Hepatocyte (in vitro differentiated cells): ENCODE measurements at regions not wholly inside any gene's neighbourhood (a gene's known extent, or its start where the extent isn't known, plus 50 kb on each side); places are given as distances from the start of the nearest gene placed in this dataset.

ENCODE experiments used
- DNase-seq: peaks from one replicate; pipeline ENCODE4 v3.0.0-alpha.2; 2016; ENCODE audit warnings: low spot score
- H2AFZ ChIP-seq: fragments of 200-600 bp; sonication (generic); 2 replicates; pipeline ENCODE4 v1.6.0; 2016; ENCODE audit warnings: antibody characterized with exemption, mild to moderate bottlenecking
- H3K27ac ChIP-seq: fragments of 200-600 bp; sonication (generic); 2 replicates; pipeline ENCODE4 v1.5.1; 2016; ENCODE audit warnings: mild to moderate bottlenecking
- H3K27me3 ChIP-seq: fragments of 200-600 bp; sonication (generic); 2 replicates; pipeline ENCODE4 v1.6.1; 2016
- H3K36me3 ChIP-seq: fragments of 200-600 bp; sonication (generic); replicated peaks from 2 replicates; pipeline ENCODE4 v1.5.1; 2016; ENCODE audit warnings: low read depth; ENCODE audit not compliant: insufficient read depth
- H3K4me1 ChIP-seq: fragments of 200-600 bp; sonication (generic); 2 replicates; pipeline ENCODE4 v1.5.1; 2016; ENCODE audit warnings: mild to moderate bottlenecking, moderate library complexity; ENCODE audit not compliant: insufficient read depth
- H3K4me2 ChIP-seq: fragments of 200-600 bp; sonication (generic); 2 replicates; pipeline ENCODE4 v1.6.0; 2016
- H3K4me3 ChIP-seq: fragments of 200-600 bp; sonication (generic); 2 replicates; pipeline ENCODE4 v1.5.1; 2016; ENCODE audit warnings: mild to moderate bottlenecking
- H3K79me2 ChIP-seq: fragments of 200-600 bp; sonication (generic); 2 replicates; pipeline ENCODE4 v1.6.0; 2017; ENCODE audit warnings: mild to moderate bottlenecking
- H3K9me2 ChIP-seq: fragments of 200-600 bp; sonication (generic); replicated peaks from 2 replicates; pipeline ENCODE4 v1.6.0; 2017; ENCODE audit warnings: mild to moderate bottlenecking; ENCODE audit not compliant: insufficient read depth
- H3K9me3 ChIP-seq: fragments of 200-600 bp; sonication (generic); 2 replicates; pipeline ENCODE4 v1.5.1; 2016; ENCODE audit warnings: low read depth, mild to moderate bottlenecking
- H4K20me1 ChIP-seq: fragments of 200-600 bp; sonication (generic); 2 replicates; pipeline ENCODE4 v1.6.0; 2016; ENCODE audit warnings: mild to moderate bottlenecking; ENCODE audit not compliant: insufficient read depth, poor library complexity, severe bottlenecking
- CTCF ChIP-seq: fragments of 200-600 bp; sonication (generic); IDR thresholded peaks from 2 replicates; pipeline ENCODE4 v1.5.1; 2016; ENCODE audit warnings: antibody characterized with exemption, mild to moderate bottlenecking; ENCODE audit not compliant: poor library complexity
- EZH2 ChIP-seq: fragments of 200-600 bp; sonication (generic); IDR thresholded peaks from 2 replicates; pipeline ENCODE4 v1.6.1; 2016; ENCODE audit warnings: antibody characterized with exemption, mild to moderate bottlenecking, borderline replicate concordance
- EZH2phosphoT487 ChIP-seq: fragments of 200-600 bp; sonication (generic); IDR thresholded peaks from one replicate; pipeline ENCODE4 v1.6.1; 2018; ENCODE audit warnings: antibody characterized with exemption, mild to moderate bottlenecking, low read depth, moderate library complexity; ENCODE audit not compliant: unreplicated experiment, severe bottlenecking
- WGBS: methylation state at CpG from one replicate; pipeline ENCODE4 v1.1.6; 2016; ENCODE audit warnings: low lambda C conversion rate; ENCODE audit errors: missing lambda C conversion rate; 5-methylcytosine and 5-hydroxymethylcytosine counted together

- no peak overlapping the region for H2AFZ ChIP-seq
- no peaks in the 10 kb centered on the region for H3K79me2 ChIP-seq
- DNase-seq: no peak
- H3K4me3 ChIP-seq: no peak overlapping the region
- no peak overlapping the region for H3K27ac ChIP-seq
- no peak overlapping the region for H3K4me2 ChIP-seq
- no peaks in the 10 kb centered on the region for H3K36me3 ChIP-seq
- no peaks in the 10 kb centered on the region for H3K27me3 ChIP-seq
- H4K20me1 ChIP-seq: no peaks in the 10 kb centered on the region
- H3K9me3 ChIP-seq: no peaks in the 10 kb centered on the region
- no peak for TF ChIP-seq EZH2
- no peak for TF ChIP-seq CTCF
- no peak for TF ChIP-seq EZH2phosphoT487
- WGBS: 84% methylated on average over 2 of the region's 2 CpGs
- H3K9me2 ChIP-seq: no peaks in the 10 kb centered on the region
- H3K4me1 ChIP-seq: no peaks in the 10 kb centered on the region
Observed at GRCh38 chr1:199907361-199907760, 120.1 kb upstream of the NR5A2 start.

DNA sequence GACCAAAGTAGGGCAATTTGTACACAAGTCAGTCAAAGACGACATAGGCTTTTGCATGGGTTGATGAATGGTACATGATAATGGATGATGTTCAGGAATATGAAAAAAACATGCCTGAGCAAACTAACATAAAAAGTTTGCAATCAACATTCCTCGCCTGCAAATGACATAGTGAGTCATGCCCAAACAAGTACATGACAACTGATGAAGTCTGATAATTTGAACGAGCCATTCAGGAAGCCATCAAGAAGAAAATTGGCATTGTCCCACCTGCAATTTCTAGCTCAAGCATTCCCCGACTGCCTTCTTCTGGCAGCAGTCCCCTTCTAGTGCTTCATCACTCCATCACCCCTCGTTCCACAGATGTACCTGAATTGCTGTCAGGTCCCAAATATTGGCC is 118.4 kb upstream of the NR5A2 start:
- H3K36me3 ChIP-seq: no peaks in the 10 kb centered on the region
- no peak overlapping the region for H3K4me2 ChIP-seq
- H4K20me1 ChIP-seq: no peaks in the 10 kb centered on the region
- no peak for DNase-seq
- H3K9me2 ChIP-seq: no peaks in the 10 kb centered on the region
- H3K4me3 ChIP-seq: no peak overlapping the region
- no peak overlapping the region for H3K27ac ChIP-seq
- no peaks in the 10 kb centered on the region for H3K9me3 ChIP-seq
- no peaks in the 10 kb centered on the region for H3K79me2 ChIP-seq
- H2AFZ ChIP-seq: no peak overlapping the region
- TF ChIP-seq EZH2phosphoT487 (no peak), EZH2 (no peak), CTCF (no peak)
- WGBS: 73% methylated on average over 5 of the region's 5 CpGs
- no peaks in the 10 kb centered on the region for H3K4me1 ChIP-seq
- no peaks in the 10 kb centered on the region for H3K27me3 ChIP-seq

- WGBS: 49% methylated on average over 3 of the region's 3 CpGs
- Histone ChIP-seq H4K20me1 (no peaks in the 10 kb centered on the region), H3K27me3 (no peaks in the 10 kb centered on the region), H3K79me2 (no peaks in the 10 kb centered on the region), H3K9me2 (no peaks in the 10 kb centered on the region), H3K36me3 (no peaks in the 10 kb centered on the region), H3K4me2 (no peak overlapping the region), H2AFZ (no peak overlapping the region), H3K9me3 (no peaks in the 10 kb centered on the region), H3K4me1 (no peaks in the 10 kb centered on the region), H3K27ac (no peak overlapping the region), H3K4me3 (no peak overlapping the region)
- DNase-seq: no peak
- no peak for TF ChIP-seq EZH2
- TF ChIP-seq EZH2phosphoT487: no peak
Observed at GRCh38 chr1:199913318-199913717, 114.2 kb upstream of the NR5A2 start.

DNA sequence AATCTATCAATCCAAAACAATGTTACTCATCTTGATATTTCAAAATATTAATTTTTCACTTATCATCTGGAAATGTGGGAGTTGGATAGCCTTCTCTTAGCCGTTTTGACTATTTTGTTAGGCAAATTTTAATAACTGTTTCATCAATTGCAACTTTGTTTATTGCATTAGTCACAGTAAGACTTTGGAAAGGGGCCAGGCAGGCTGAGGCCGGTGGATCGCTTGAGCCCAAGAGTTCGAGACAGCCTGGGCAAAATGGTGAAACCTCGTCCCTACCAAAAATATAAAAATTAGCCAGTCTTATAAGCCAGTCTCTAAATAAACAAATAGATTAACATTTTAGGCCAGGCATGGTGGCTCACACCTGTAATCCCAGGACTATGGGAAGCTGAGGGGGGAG is 113.0 kb upstream of the NR5A2 start:
- H3K79me2 ChIP-seq: no peaks in the 10 kb centered on the region
- 91% methylated on average over 5 of the region's 5 CpGs for WGBS
- DNase-seq: no peak
- no peaks in the 10 kb centered on the region for H3K9me2 ChIP-seq
- no peak overlapping the region for H3K4me2 ChIP-seq
- no peak overlapping the region for H3K4me3 ChIP-seq
- TF ChIP-seq CTCF (no peak), EZH2phosphoT487 (no peak), EZH2 (no peak)
- H3K36me3 ChIP-seq: no peaks in the 10 kb centered on the region
- no peaks in the 10 kb centered on the region for H3K27me3 ChIP-seq
- H3K27ac ChIP-seq: no peak overlapping the region
- no peaks in the 10 kb centered on the region for H3K4me1 ChIP-seq
- no peak overlapping the region for H2AFZ ChIP-seq
- H4K20me1 ChIP-seq: no peaks in the 10 kb centered on the region
- no peaks in the 10 kb centered on the region for H3K9me3 ChIP-seq
